T-helper 1 cell (primary cell): ENCODE measurements at regions not wholly inside any gene's neighbourhood (a gene's known extent, or its start where the extent isn't known, plus 50 kb on each side); places are given as distances from the start of the nearest gene placed in this dataset.

ENCODE experiments used
- DNase-seq, 5 donors: peaks; one replicate each; pipeline ENCODE4 v3.0.0-alpha.2; 2012 to 2020

GRCh38 chr19:30222992-30223865 is 149.0 kb upstream of the ZNF536 start:
- DNase-seq = no peak

GRCh38 chr19:30223866-30224688 is 148.1 kb upstream of the ZNF536 start:
- no peak for DNase-seq

GRCh38 chr19:30224689-30225606 is 147.2 kb upstream of the ZNF536 start:
- no peak for DNase-seq

GRCh38 chr19:30225676-30226463 is 146.3 kb upstream of the ZNF536 start:
- DNase-seq = no peak

- DNase-seq = no peak
These were observed 145.6 kb upstream of the ZNF536 start for GRCh38 chr19:30226464-30227011.

- DNase-seq = peak in 1 of 5 donors; percentile 8
These were observed 145.1 kb upstream of the ZNF536 start for GRCh38 chr19:30227012-30227621.

- peak in 3 of 5 donors; percentile 9 to 59 (median 12) for DNase-seq
These were observed 144.5 kb upstream of the ZNF536 start for GRCh38 chr19:30227661-30228112.

GRCh38 chr19:30228113-30228834 is 143.9 kb upstream of the ZNF536 start:
- no peak for DNase-seq

- DNase-seq = no peak
These were observed 143.2 kb upstream of the ZNF536 start for GRCh38 chr19:30228835-30229524.

- DNase-seq = no peak
These were observed 142.5 kb upstream of the ZNF536 start for GRCh38 chr19:30229525-30230174.

- no peak for DNase-seq
These were observed 140.5 kb upstream of the ZNF536 start for GRCh38 chr19:30231408-30232318.

GRCh38 chr19:30233375-30233774 is 138.8 kb upstream of the ZNF536 start:
- DNase-seq = no peak

- no peak for DNase-seq
These were observed 136.2 kb upstream of the ZNF536 start for GRCh38 chr19:30235946-30236345.

GRCh38 chr19:30236587-30236986 is 135.6 kb upstream of the ZNF536 start:
- DNase-seq = no peak

- DNase-seq = no peak
These were observed 135.0 kb upstream of the ZNF536 start for GRCh38 chr19:30237140-30237539.

- DNase-seq = no peak
These were observed 131.1 kb upstream of the ZNF536 start for GRCh38 chr19:30240904-30241695.

- DNase-seq = no peak
These were observed 127.7 kb upstream of the ZNF536 start for GRCh38 chr19:30244533-30244932.
